Tibial artery (tissue), 4 donors: ENCODE measurements at regions not wholly inside any gene's neighbourhood (a gene's known extent, or its start where the extent isn't known, plus 50 kb on each side); places are given as distances from the start of the nearest gene placed in this dataset.

Experiments used
- DNase-seq, 2 donors: peaks; one replicate each; pipeline ENCODE4 v3.0.0-alpha.2; 2019
- H3K27ac ChIP-seq, 2 donors: fragments of 200-600 bp; sonication (generic) in 1 of 2; 1 replicate in 1 of 2; 2 replicates in 1 of 2; pipeline ENCODE4 v1.5.1; 2018 to 2019; ENCODE audit warnings: mild to moderate bottlenecking in 1 of 2
- H3K27me3 ChIP-seq, 2 donors: fragments of 200-600 bp; sonication (generic) in 1 of 2; one replicate each; pipeline versions ENCODE4 v1.5.1 to v1.6.0; 2016 to 2019
- H3K36me3 ChIP-seq, 3 donors: fragments of 200-600 bp; sonication (generic) in 2 of 3; one replicate each; pipeline ENCODE4 v1.5.1; 2016 to 2019; ENCODE audit warnings: mild to moderate bottlenecking in 2 of 3
- H3K4me1 ChIP-seq, 4 donors: fragments of 200-600 bp; sonication (generic) in 2 of 4; 1 replicate in 3 of 4; 2 replicates in 1 of 4; pipeline ENCODE4 v1.5.1; 2016 to 2019
- H3K4me3 ChIP-seq, 2 donors: fragments of 200-600 bp; sonication (generic) in 1 of 2; 1 replicate in 1 of 2; 2 replicates in 1 of 2; pipeline ENCODE4 v1.5.1; 2018 to 2019; ENCODE audit warnings: mild to moderate bottlenecking in 2 of 2
- H3K9me3 ChIP-seq, 3 donors: fragments of 200-600 bp; sonication (generic) in 1 of 3; one replicate each; pipeline ENCODE4 v1.5.1; 2016 to 2019
- CTCF ChIP-seq, 2 experiments: fragments of 200-600 bp in 1 of 2; fragments of 450-650 bp in 1 of 2; IDR thresholded peaks; one replicate each; pipeline ENCODE4 v1.5.1; 2017 to 2019; ENCODE audit warnings: antibody characterized with exemption in 2 of 2, mild to moderate bottlenecking in 1 of 2, moderate library complexity in 1 of 2
- intact Hi-C: fragments of 100-400 bp; cut with DNase I; formaldehyde crosslinking; loops from one replicate; pipeline ENCODE4 v1.15.0; 2023; ENCODE audit warnings: low total_unique reads

GRCh38 chr3:194745422-194746184 lies 59.9 kb downstream of the FAM43A start:
- Histone ChIP-seq H3K36me3 (no peaks in the 10 kb centered on the region), H3K27ac (no peak overlapping the region), H3K9me3 (no peaks in the 10 kb centered on the region), H3K4me3 (no peak overlapping the region), H3K4me1 (no peaks in the 10 kb centered on the region), H3K27me3 (peaks cover 0 to 37% of the 10 kb centered on the region in 2 donors)
- TF ChIP-seq CTCF (IDR thresholded peaks at IDR 0.05), result no peak
- no peak for DNase-seq
- intact Hi-C loops, result no loop called here

GRCh38 chr3:194748225-194748624 lies 62.5 kb downstream of the FAM43A start:
- Histone ChIP-seq H3K4me3 (no peak overlapping the region), H3K9me3 (no peaks in the 10 kb centered on the region), H3K4me1 (no peaks in the 10 kb centered on the region), H3K36me3 (no peaks in the 10 kb centered on the region), H3K27ac (no peak overlapping the region), H3K27me3 (peaks cover 0 to 29% of the 10 kb centered on the region in 2 donors)
- intact Hi-C loops, result no loop called here
- no peak for TF ChIP-seq CTCF (IDR thresholded peaks at IDR 0.05)
- DNase-seq, result no peak

- DNase-seq, result no peak
- Histone ChIP-seq H3K4me1 (no peaks in the 10 kb centered on the region), H3K9me3 (no peaks in the 10 kb centered on the region), H3K36me3 (no peaks in the 10 kb centered on the region), H3K4me3 (no peak overlapping the region), H3K27me3 (peaks cover 0 to 17% of the 10 kb centered on the region in 2 donors), H3K27ac (no peak overlapping the region)
- TF ChIP-seq CTCF (IDR thresholded peaks at IDR 0.05), result no peak
- intact Hi-C loops, result no loop called here
Observed at GRCh38 chr3:194749631-194750490, 64.2 kb downstream of the FAM43A start.

- H3K4me3 ChIP-seq, result no peak overlapping the region
- H3K27ac ChIP-seq, result no peak overlapping the region
- no peak for TF ChIP-seq CTCF (IDR thresholded peaks at IDR 0.05)
- DNase-seq, result no peak
- intact Hi-C loops, result no loop called here
- H3K36me3 ChIP-seq, result no peaks in the 10 kb centered on the region
- peaks cover 0 to 17% of the 10 kb centered on the region in 2 donors for H3K27me3 ChIP-seq
- no peaks in the 10 kb centered on the region for H3K4me1 ChIP-seq
- H3K9me3 ChIP-seq, result no peaks in the 10 kb centered on the region
Observed at GRCh38 chr3:194750491-194750828, 64.8 kb downstream of the FAM43A start.

- no peak for DNase-seq
- H3K27ac ChIP-seq, result no peak overlapping the region
- intact Hi-C loops, result no loop called here
- H3K4me1 ChIP-seq, result peaks cover 0 to 20% (median 17%) of the 10 kb centered on the region in 4 donors
- H3K27me3 ChIP-seq, result no peaks in the 10 kb centered on the region
- no peaks in the 10 kb centered on the region for H3K36me3 ChIP-seq
- H3K9me3 ChIP-seq, result no peaks in the 10 kb centered on the region
- no peak overlapping the region for H3K4me3 ChIP-seq
- TF ChIP-seq CTCF (IDR thresholded peaks at IDR 0.05), result no peak
Observed at GRCh38 chr3:194755671-194756459, 70.2 kb downstream of the FAM43A start.
